NCI-H774 (cell line): ENCODE measurements at regions not wholly inside any gene's neighbourhood (a gene's known extent, or its start where the extent isn't known, plus 50 kb on each side); places are given as distances from the start of the nearest gene placed in this dataset.

Experiments
- DNase-seq: peaks from one replicate; lab custom pipeline; 2025; lab: John Stamatoyannopoulos, UW

DNA sequence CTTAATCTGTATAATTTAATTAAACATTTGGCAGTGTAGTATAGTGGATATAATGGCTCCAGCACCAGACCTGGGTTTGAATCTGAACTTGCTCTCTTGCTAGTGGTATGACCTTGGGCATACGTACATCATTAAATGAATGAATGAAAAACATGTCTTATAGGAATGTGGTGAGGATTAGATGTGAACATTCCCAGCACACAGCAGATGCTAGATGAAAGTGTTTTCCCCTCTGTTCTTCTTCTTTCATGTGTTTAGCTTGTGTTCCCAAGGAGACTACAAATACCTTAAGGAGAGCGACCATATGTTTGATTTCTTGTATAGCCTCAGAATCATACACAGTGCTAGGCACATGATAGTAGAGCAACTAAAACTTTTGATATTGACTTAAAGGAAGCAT is 56.5 kb downstream of the CT47B1 start:
- DNase-seq, result no peak

- DNase-seq, result no peak
Observed at GRCh38 chrX:120813982-120814381, 61.7 kb downstream of the CT47B1 start.

- no peak for DNase-seq
Observed at GRCh38 chrX:120801426-120801825, 74.2 kb downstream of the CT47B1 start.

DNA sequence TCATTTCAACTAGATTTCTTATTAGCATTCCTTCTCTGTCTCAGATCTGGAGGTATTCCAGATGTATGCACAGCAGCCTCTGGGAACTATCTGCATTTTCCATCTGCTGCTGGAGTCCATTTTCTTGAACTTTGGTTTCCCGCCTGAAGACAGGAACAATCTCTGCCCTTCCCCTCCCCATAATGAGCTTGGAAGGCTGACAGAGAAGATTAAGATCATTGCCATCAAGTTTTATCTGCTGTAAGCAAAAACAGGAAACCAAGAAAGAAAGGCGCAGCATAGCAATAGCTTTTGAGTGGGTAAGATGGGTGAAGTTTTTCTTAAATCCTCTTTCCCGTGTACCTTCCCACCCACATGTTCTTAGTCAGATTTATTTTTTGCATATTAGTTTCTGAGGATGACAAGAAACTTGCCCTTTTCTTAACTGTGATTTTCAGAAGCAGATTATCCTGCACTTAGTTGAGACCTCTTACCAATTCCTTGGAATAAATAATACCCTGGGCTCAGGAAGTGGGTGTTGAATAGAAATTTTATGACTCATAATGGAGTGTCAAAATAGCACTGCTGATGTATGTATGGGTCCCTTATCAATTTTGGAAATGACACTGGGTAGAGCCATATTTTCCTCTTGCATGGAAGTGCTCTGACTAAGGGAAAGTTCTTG is 78.3 kb downstream of the CT47B1 start:
- no peak for DNase-seq

DNA sequence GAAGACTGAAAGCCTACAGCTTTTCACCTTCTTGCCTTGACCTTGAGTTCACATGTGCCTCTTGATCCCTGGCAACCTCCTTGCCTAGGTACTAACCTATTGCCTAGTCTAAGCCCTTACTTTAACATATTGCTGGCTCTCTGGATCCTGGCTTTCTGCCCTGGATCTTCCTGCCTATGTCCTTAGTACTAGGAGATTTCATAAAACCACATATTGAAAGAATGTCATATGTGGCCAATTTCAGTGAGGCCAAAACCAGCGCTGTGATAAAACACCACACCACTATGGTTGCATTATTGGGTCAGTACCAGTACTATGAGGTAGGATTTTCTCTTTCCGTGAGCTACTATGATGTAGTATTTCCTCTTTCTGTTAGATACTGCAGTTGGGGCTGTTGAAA is 80.4 kb downstream of the CT47B1 start:
- no peak for DNase-seq

DNA sequence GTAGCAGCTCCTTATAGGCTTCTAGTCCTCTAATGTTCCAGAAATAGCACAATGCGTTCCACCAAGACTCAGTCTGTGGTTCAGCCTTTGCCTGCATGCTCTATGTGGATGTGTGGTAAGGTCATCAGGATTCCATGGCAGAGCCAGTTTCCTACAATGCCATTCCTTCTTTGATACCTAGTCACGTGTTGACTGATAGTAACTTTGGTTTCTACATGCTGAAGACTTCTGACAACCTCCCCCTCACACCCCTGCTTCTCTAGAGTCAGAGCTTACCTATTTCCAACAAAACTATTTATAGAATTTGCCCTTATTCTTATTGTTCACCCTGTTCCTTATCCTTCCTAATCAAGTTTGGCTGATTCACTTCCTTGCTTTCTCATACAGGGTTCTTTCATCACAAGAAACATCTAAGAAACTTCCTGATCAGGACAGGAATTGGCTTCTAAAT is 81.1 kb downstream of the CT47B1 start:
- no peak for DNase-seq

DNA sequence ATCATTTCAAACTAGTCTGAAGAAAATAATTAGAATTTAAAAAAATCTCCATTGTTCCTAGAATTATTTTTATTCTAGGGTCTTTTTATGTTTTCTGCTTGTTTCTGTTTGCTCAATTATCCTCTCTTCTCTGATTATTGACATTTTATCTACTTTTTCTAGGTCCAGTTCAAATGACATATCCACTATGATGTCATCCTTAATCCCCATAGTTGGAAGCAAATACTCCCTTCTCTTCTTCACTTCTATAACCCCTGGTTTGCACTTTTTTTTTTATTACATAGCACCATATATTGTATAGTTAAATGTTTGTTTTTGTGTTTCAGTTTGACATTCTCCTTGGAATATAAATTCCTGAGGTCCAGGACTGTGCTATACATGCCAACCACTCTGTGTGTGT is 82.6 kb downstream of the CT47B1 start:
- no peak for DNase-seq

- DNase-seq, result no peak
Observed at GRCh38 chrX:120791013-120791643, 84.5 kb downstream of the CT47B1 start.

GRCh38 chrX:120790552-120790951 is 85.1 kb downstream of the CT47B1 start:
- DNase-seq, result no peak

- peak; percentile 72 for DNase-seq
Observed at GRCh38 chrX:120790118-120790517, 85.5 kb downstream of the CT47B1 start.

DNA sequence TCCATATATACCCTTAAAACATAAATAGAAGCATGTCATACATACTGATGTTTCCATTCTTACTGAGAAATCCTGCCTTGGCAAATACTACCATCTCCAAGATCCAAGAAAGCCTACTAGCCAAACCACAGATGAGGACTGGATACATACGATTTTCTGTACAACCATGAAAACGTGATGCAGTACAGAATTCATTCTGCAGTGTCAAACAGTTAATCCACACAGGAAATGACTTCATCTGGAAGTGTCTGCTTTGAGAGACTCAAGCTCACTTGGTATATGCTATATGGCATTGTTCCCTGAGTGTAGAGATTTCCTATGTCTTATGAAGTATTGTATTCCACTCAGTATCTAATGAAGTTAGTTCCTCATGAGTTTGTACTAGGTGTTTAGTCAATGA is 94.3 kb downstream of the CT47B1 start:
- DNase-seq, result no peak

GRCh38 chrX:120775959-120776358 is 99.7 kb downstream of the CT47B1 start:
- DNase-seq, result no peak

- no peak for DNase-seq
Observed at GRCh38 chrX:120774606-120775005, 101.1 kb downstream of the CT47B1 start.

DNA sequence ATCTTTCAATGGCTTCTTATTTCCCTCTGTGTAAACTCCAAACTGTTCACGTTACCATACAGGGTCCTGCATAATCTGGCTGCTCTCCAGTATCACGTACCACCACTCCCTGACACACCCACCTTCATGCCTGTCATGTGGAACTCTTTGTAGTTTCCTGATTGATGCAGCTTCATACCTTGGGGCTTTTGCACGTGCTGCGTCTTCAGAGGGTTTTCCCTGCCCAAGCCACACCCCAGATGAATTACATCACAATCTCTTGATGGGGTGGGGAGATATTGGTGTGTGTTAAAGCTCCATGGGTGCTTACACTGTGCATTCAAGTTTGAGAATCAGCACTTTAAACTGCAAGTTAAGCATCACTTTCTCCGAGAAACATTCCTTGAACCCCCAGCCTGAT is 101.9 kb downstream of the CT47B1 start:
- DNase-seq, result no peak

DNA sequence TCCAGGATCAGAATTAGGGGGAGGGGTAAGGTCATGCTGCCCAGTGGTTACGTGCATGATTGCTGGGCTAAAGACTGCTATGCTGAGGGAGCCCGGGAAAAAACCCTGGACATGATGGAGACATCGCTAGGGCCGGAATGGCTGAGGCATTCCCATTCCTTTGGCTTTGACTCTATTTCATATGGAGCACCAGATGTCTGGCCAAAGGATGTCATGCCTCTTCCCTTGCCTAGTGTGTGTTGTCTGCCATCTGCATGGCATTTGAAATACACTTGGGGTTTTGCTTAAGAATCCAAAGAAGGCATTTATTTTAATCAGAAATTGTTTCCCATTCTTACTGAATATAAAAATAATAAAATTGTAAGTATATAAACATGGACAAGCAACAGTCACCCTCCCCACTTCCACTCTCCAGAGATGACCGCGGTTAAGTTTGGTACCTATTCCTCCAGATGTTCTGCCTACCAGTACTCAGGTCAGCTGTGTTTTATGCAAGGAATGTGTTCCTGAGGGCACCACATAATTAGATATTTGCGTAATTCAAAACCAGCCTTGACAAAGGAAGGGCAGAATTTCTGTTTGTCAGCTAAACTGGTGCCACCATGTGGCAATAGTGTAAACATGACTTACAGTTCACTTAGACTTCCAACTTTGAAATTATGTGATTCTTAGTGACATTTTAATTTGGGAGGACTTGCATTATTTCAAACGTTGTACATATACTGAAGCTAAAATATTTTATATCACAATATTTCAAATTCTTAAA is 105.9 kb downstream of the CT47B1 start:
- peak; percentile 54 for DNase-seq

- no peak for DNase-seq
Observed at GRCh38 chrX:120768681-120769080, 107.0 kb downstream of the CT47B1 start.

- no peak for DNase-seq
Observed at GRCh38 chrX:120768254-120768653, 107.4 kb downstream of the CT47B1 start.

DNA sequence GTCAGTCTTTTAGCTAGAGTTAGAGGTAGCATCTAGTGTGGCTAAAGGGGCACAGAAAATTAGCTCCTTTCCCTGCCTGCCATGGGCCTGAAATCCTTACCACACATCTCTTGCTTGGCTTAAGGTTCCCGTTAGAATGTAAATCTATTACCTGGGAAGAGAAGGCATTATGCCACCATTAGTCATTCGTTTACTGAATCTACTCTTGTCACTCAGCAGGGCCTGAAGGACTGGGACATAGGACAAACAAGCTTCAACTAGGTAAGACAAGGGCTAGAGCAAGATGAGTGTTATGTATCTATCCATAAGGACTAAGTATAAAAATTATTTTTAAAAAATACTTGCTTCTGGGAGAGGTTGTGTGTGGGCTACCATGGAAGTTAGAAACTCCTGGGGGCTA is 112.4 kb downstream of the CT47B1 start:
- DNase-seq, result no peak

GRCh38 chrX:120761810-120762209 is 113.9 kb downstream of the CT47B1 start:
- no peak for DNase-seq

DNA sequence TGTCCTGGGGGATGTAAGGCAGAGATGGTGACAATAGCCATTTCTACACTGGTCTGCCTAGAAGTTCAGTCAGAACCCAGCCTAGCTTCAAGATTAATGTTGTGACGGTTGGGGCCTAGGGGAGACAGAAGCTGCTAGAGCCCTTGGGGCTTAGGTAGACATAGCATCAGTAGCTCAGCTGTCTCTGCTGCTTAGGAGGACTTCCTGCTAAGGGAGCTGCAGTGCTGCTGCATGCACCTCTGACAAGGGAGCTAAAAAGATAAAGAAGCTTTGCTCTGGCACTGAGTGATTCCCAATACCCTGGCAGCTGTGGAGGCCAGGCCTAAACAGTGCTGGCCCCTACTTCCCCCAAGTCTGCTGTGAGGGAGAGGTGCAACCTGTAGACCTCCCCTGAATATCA is 116.0 kb downstream of the CT47B1 start:
- no peak for DNase-seq

GRCh38 chrX:120755066-120755846 is 120.4 kb downstream of the CT47B1 start:
- DNase-seq, result peak; percentile 21
